ENCODE measurements at regions not wholly inside any gene's neighbourhood (a gene's known extent, or its start where the extent isn't known, plus 50 kb on each side); places are given as distances from the start of the nearest gene placed in this dataset.

DNA sequence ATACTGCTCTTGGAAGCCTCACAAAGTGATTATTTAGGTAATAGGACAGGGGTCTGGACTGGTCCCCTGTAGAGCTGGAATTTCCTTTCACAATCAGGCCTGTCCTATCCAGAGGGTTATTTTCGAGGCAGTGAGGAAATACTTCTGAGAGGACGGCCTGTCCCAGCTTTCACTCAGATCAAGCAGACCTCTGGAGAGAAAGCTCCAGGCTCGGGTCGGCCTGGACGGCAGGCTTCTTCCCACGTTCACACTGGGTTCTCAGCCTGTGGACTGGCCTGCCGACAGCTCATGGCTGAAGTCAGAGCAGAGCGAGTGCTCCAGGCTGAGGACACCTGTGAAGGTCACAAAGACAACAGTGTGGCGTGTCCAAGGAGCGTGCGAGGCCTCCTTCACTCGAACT is 405.3 kb downstream of the VPS13C start:
- WGBS: 88% methylated on average over 12 of the region's 12 CpGs
- Histone ChIP-seq H3K4me1 (ENCODE audit: insufficient read depth) (no peaks in the 10 kb centered on the region), H3K27ac (ENCODE audit: low read depth) (peak overlapping the region; percentile 70), H3K4me3 (ENCODE audit: low read depth, low read length) (no peak overlapping the region), H3K36me3 (ENCODE audit: insufficient read depth) (no peaks in the 10 kb centered on the region)
- no peak for DNase-seq (ENCODE audit: extremely low spot score)

DNA sequence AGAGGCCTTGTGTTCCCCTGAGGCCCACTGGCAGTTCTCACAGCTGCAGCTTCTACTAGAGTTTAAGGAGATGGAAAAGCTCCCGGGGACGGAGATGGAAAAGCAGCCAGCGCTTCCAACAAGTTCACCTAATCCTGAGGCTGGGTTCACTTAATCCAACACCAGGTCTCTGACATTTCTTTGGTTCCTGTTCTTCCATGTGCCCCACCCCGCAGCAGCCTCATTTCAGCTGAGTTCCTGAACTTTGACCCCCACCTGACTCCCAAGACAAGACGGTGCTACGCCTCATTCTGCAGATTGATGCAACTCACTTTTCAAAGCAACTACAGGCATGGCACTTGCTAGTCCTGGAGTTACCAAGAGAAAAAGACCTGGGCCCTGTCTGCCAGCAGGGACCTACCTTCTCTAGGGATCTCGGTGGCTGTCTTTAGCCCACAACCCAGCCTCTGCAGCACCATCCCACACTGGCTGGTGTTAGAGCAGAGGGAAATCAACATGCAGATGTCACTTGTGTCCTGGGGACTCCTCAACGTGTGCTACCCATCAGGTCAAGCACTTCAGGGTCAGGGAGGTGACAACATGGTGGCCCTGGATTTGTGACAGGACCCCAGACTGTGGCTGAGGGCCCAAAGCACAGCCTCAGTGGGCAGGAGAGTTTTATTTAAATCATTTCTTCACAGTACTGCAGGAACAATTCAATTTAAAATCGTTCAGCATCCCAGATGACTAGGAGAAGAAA is 406.1 kb downstream of the VPS13C start:
- DNase-seq (ENCODE audit: extremely low spot score): no peak

DNA sequence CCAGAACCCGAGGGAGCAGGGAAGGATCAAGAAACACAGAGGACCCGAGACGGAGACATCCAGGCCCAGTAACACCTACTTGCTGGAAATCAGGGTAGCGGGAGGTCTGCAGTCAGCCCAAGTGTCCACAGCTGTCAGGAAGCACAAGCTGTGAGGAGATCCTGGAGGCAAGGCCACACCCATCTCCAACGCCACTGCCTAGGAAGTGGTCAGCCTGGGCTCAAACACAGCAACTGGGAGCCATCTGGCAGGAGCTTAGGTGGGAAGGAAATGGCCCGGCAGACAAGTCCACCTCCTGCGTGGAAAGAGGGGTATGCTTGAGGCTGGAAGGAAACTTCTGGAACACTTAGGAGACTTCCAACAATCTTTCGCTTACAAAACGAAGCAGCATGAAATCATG is 407.1 kb downstream of the VPS13C start:
- 56% methylated on average over 9 of the region's 9 CpGs for WGBS
- Histone ChIP-seq H3K4me3 (ENCODE audit: low read depth, low read length) (no peak overlapping the region), H3K4me1 (ENCODE audit: insufficient read depth) (no peaks in the 10 kb centered on the region), H3K36me3 (ENCODE audit: insufficient read depth) (no peaks in the 10 kb centered on the region), H3K27ac (ENCODE audit: low read depth) (no peak overlapping the region)
- no peak for DNase-seq (ENCODE audit: extremely low spot score)

More for the DNA sequence above, 406.1 kb downstream of the VPS13C start:
- 77% methylated on average over 9 of the region's 9 CpGs for WGBS
- peak overlapping the region; percentile 13 for H3K27ac ChIP-seq (ENCODE audit: low read depth)
- no peaks in the 10 kb centered on the region for H3K36me3 ChIP-seq (ENCODE audit: insufficient read depth)
- H3K4me1 ChIP-seq (ENCODE audit: insufficient read depth): no peaks in the 10 kb centered on the region
- no peak overlapping the region for H3K4me3 ChIP-seq (ENCODE audit: low read depth, low read length)

DNA sequence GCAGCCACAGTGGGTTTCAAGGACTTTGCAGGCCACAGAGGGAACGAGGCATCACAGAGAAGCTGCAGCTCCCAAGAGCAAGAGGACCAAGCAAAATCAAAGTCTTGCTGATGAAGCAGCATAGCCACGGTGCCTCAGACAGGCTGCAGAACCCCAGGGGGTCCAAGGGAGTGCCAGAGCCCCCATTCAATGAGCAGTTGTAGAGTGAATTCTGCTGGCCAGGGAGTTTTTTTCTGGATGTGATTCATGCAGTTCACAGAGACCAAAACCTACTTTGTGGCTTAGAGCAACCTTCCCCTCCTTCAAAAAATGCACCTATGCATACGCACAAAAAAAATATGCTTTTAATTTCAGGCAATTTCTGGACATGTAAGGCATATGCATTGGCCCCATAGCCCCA is 409.0 kb downstream of the VPS13C start:
- WGBS: 72% methylated on average over 3 of the region's 3 CpGs
- H3K36me3 ChIP-seq (ENCODE audit: insufficient read depth): no peaks in the 10 kb centered on the region
- no peak overlapping the region for H3K4me3 ChIP-seq (ENCODE audit: low read depth, low read length)
- no peaks in the 10 kb centered on the region for H3K4me1 ChIP-seq (ENCODE audit: insufficient read depth)
- DNase-seq (ENCODE audit: extremely low spot score): no peak
- H3K27ac ChIP-seq (ENCODE audit: low read depth): no peak overlapping the region

DNA sequence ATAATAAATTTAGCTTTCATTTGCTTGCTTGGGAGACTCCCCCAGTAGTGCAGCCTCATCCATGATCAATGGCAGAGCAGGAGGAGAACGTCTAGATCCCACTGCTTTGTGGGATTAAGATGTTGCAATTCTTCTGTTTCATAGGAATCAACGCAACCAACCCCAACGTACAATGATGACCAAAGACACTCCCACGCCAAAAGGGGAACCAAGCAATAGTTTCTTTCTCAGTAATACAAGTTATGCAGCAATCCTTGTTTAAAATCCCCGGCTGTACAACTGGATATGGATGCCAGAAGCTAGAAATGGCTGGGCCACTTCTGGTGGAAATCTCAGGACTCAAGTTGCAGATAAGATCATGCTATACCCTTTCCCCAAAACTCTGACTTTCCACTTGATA is 411.2 kb downstream of the VPS13C start:
- WGBS: 76% methylated on average over 5 of the region's 5 CpGs
- Histone ChIP-seq H3K27ac (ENCODE audit: low read depth) (no peak overlapping the region), H3K4me3 (ENCODE audit: low read depth, low read length) (no peak overlapping the region), H3K4me1 (ENCODE audit: insufficient read depth) (no peaks in the 10 kb centered on the region), H3K36me3 (ENCODE audit: insufficient read depth) (no peaks in the 10 kb centered on the region)
- no peak for DNase-seq (ENCODE audit: extremely low spot score)

DNA sequence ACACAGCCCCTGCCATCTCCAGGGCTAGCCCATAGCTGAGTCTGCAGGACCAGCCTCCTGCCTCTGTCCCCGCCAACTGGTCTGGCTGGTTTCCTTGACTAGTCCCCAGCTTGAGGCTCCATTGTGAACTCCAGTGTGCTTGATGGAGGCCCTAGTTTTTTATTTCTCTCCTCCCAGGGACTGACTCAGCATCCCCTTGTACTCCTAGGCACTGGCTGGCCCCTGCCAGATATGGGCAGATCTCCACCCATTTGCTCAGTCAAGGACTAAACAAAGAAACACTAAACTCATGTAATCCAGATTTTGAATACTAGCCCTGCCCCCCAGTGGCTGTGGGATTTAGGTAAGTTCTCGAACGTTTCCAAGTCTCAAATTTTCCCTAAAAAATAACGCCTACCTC is 415.4 kb upstream of the RORA start:
- WGBS: 78% methylated on average over 4 of the region's 4 CpGs
- DNase-seq (ENCODE audit: extremely low spot score): no peak
- no peak overlapping the region for H3K27ac ChIP-seq (ENCODE audit: low read depth)
- no peak overlapping the region for H3K4me3 ChIP-seq (ENCODE audit: low read depth, low read length)
- no peaks in the 10 kb centered on the region for H3K4me1 ChIP-seq (ENCODE audit: insufficient read depth)
- no peaks in the 10 kb centered on the region for H3K36me3 ChIP-seq (ENCODE audit: insufficient read depth)

DNA sequence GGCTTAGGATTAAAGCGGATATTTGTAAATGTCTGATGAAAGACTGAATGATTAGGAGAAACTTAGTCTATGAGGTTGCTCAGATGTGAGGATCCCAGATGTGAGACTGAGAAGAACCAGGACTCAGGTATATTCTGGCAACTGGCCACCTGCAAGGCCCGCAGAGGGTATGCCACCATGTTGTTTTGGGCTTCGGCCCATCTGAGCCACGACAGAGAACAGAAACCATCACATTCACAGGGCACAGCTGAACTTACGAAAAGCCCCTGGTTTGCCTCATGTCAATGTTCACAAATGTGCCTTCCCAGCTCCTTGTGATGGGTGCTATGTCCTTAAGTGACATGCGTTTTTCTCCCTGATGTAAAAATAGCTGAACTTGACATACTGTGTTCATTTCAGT is 412.5 kb upstream of the RORA start:
- 84% methylated on average over 6 of the region's 6 CpGs for whole genome bisulfite sequencing
- Histone ChIP-seq H3K27ac (ENCODE audit: low read depth) (no peak overlapping the region), H3K4me3 (ENCODE audit: low read depth, low read length) (no peak overlapping the region), H3K4me1 (ENCODE audit: insufficient read depth) (no peaks in the 10 kb centered on the region), H3K36me3 (ENCODE audit: insufficient read depth) (no peaks in the 10 kb centered on the region)
- DNase-seq (ENCODE audit: extremely low spot score): no peak

DNA sequence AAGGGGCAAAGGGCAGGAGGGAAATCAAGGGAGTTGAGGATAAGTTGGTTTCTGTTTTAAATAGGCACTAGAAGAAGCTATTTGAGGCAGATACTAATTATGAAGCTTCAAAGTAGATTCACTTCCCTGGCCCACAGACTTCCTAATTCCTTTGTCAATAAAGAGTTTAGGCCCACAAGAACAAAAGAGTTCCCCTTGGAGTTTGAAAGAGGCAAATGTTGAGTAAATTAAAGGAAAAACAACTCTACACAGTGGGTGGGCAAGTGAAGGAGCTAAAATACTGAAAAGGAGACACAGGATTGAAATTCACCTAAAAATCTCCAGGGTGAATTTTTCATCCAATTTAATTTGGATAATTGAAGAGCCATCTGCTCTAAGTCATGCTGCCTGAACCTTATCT is 411.7 kb upstream of the RORA start:
- DNase-seq (ENCODE audit: extremely low spot score): no peak
- no peak overlapping the region for H3K27ac ChIP-seq (ENCODE audit: low read depth)
- no peak overlapping the region for H3K4me3 ChIP-seq (ENCODE audit: low read depth, low read length)
- H3K36me3 ChIP-seq (ENCODE audit: insufficient read depth): no peaks in the 10 kb centered on the region
- H3K4me1 ChIP-seq (ENCODE audit: insufficient read depth): no peaks in the 10 kb centered on the region

DNA sequence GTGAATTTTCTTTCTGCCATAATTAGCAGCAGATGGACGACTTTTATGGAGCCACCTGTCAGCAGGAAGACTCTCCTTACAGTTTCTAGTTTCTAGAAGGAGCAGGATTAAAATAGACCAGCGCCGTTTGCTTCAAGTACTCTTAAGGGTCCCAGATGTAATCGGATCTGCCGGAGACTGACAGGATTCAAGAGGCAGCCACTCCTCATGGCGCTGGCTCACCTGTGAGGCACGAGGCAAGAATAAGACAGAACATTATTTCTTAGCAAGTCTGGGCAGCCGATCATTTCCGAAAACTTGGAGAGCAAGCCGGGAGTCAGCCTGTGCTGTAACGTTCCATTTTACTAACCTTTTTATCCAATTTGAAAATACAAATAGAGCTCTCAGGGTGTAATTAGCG is 410.4 kb upstream of the RORA start:
- H3K27ac ChIP-seq (ENCODE audit: low read depth): no peak overlapping the region

DNA sequence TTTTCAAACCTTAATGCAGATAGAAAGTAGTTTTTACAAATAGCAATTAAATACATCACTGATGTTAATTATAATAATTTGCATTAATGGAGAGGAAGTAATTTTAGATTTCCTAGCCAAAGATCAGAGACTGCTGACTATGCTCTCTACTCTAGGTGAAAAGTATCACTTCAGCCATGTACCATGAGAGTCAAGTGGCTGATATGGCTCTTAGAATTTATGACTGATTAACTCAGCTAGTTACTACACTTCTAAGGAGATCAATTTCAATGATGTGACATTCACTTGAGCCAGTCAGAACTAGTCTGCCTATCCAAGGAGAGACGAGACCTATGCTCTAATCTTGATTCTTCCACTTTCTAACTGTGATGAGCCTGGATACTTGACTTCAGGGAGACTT is 405.7 kb upstream of the RORA start:
- no peak overlapping the region for H3K4me3 ChIP-seq (ENCODE audit: low read depth, low read length)
- no peak for DNase-seq (ENCODE audit: extremely low spot score)
- H3K27ac ChIP-seq (ENCODE audit: low read depth): no peak overlapping the region
- H3K4me1 ChIP-seq (ENCODE audit: insufficient read depth): no peaks in the 10 kb centered on the region
- 88% methylated on average over 1 of the region's 1 CpG for WGBS
- no peaks in the 10 kb centered on the region for H3K36me3 ChIP-seq (ENCODE audit: insufficient read depth)

More for the DNA sequence above, 410.4 kb upstream of the RORA start:
- H3K4me3 ChIP-seq (ENCODE audit: low read depth, low read length): no peak overlapping the region
- no peak for DNase-seq (ENCODE audit: extremely low spot score)
- H3K36me3 ChIP-seq (ENCODE audit: insufficient read depth): no peaks in the 10 kb centered on the region
- no peaks in the 10 kb centered on the region for H3K4me1 ChIP-seq (ENCODE audit: insufficient read depth)
- WGBS: 50% methylated on average over 12 of the region's 12 CpGs

DNA sequence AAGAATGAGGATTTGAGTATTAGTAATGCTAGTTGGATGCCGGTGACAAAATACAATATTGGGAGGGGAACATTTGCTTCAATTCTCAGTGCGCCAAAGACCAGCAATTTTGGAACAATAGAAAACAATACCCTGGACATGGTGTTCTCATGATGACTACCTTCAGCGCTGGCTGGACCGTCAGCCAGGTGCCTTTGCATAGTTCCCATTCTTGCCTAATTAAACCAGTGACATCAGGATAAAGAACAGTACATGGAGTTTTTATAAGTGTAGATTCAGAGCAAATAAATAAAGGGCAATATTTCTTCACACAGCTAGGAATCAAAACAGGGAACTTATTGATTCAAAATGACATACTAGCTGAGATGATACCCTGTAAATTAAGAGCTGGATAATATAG is 404.8 kb upstream of the RORA start:
- Histone ChIP-seq H3K36me3 (ENCODE audit: insufficient read depth) (no peaks in the 10 kb centered on the region), H3K27ac (ENCODE audit: low read depth) (no peak overlapping the region), H3K4me3 (ENCODE audit: low read depth, low read length) (no peak overlapping the region), H3K4me1 (ENCODE audit: insufficient read depth) (no peaks in the 10 kb centered on the region)
- DNase-seq (ENCODE audit: extremely low spot score): no peak
- WGBS: 92% methylated on average over 4 of the region's 4 CpGs

DNA sequence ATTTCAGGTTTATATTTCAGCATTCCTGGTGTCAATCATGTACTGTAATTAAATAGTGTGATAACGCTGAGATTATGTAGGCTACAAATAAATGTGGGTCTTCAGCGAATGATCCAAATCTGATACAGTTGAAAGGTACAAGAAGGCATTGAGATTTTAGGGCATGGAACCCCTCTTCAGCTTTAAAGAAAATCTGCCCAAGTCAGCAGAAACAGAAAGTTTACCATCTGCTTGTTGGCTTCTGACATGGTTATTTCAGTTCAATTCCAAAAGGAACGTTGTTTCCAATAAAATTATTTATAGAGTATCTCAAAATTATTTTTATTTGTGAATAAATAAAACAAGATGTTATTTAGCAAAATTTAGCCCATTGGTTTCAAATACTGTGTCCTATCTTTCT is 400.2 kb upstream of the RORA start:
- no peak overlapping the region for H3K27ac ChIP-seq (ENCODE audit: low read depth)
- DNase-seq (ENCODE audit: extremely low spot score): no peak
- WGBS: 68% methylated on average over 3 of the region's 3 CpGs
- no peaks in the 10 kb centered on the region for H3K4me1 ChIP-seq (ENCODE audit: insufficient read depth)
- no peak overlapping the region for H3K4me3 ChIP-seq (ENCODE audit: low read depth, low read length)
- H3K36me3 ChIP-seq (ENCODE audit: insufficient read depth): no peaks in the 10 kb centered on the region

DNA sequence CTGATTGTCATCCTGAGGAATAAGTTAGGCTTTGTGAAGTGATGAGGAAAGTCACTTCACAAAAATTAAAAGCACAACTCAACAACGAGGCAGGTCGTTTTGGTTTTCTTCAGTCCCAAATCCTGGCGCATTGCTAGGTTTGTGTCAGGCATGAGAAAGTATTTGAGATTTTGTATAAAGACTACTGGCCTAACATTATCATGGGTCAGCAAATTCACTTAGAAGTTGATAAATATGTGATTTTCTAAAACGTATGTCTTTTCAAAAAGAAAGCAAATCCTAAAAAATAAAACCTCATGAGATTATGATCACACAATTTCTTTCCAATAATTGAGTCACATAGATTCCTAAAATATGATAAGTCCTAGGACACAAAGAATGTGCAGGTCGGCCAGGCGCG is 395.8 kb upstream of the RORA start:
- H3K36me3 ChIP-seq (ENCODE audit: insufficient read depth): no peaks in the 10 kb centered on the region
- no peak for DNase-seq (ENCODE audit: extremely low spot score)
- no peaks in the 10 kb centered on the region for H3K4me1 ChIP-seq (ENCODE audit: insufficient read depth)
- whole genome bisulfite sequencing: 89% methylated on average over 7 of the region's 7 CpGs
- H3K4me3 ChIP-seq (ENCODE audit: low read depth, low read length): no peak overlapping the region
- H3K27ac ChIP-seq (ENCODE audit: low read depth): no peak overlapping the region

DNA sequence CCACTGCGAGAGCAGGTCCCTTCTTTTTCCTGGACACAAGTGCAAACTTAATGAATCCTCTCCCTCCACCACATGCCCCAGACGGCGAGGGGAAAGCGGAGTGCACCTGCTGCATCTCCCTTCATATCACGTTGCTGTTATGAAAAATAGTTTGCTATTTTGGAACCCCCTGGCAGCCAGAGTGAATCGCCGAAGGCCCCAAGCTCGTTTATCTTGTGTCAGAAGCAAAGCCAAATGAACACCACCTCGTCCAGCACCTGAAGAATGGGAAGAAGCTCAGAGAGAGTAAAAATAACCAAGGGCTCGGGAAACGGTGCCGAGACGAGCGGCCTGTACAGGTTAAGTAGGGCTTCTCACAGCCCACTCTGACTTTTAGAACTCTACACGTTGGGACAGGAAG is 394.6 kb upstream of the RORA start:
- DNase-seq (ENCODE audit: extremely low spot score): no peak
- WGBS: 78% methylated on average over 15 of the region's 15 CpGs
- no peak overlapping the region for H3K4me3 ChIP-seq (ENCODE audit: low read depth, low read length)
- no peaks in the 10 kb centered on the region for H3K4me1 ChIP-seq (ENCODE audit: insufficient read depth)
- H3K27ac ChIP-seq (ENCODE audit: low read depth): no peak overlapping the region
- H3K36me3 ChIP-seq (ENCODE audit: insufficient read depth): no peaks in the 10 kb centered on the region

DNA sequence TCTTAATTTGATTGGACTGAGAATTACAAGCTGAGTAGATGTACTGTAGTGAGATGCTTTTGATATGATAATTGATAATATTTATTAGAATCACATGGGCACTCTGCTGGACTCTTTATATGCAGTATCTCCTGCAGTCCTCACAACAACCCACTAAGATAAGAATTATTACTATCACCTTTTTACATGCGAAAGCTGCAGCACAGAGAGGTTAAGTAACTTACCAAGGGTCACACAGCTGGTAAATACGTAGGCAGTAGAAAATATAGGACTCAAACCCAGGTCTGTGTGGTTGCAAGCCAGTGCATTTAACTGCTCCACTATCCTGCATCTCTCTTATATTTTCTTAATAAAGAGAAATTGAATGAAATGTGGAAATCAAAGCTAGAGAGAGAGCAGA is 392.8 kb upstream of the RORA start:
- H3K4me3 ChIP-seq (ENCODE audit: low read depth, low read length): no peak overlapping the region

More for the DNA sequence above, 392.8 kb upstream of the RORA start:
- WGBS: 82% methylated on average over 2 of the region's 2 CpGs
- no peaks in the 10 kb centered on the region for H3K4me1 ChIP-seq (ENCODE audit: insufficient read depth)
- H3K27ac ChIP-seq (ENCODE audit: low read depth): no peak overlapping the region
- no peaks in the 10 kb centered on the region for H3K36me3 ChIP-seq (ENCODE audit: insufficient read depth)
- DNase-seq (ENCODE audit: extremely low spot score): no peak
